ENCODE measurements at regions not wholly inside any gene's neighbourhood (a gene's known extent, or its start where the extent isn't known, plus 50 kb on each side); places are given as distances from the start of the nearest gene placed in this dataset.

- Histone ChIP-seq H3K36me3 (no peaks in the 10 kb centered on the region), H3K4me3 (no peak overlapping the region), H3K9me3 (no peaks in the 10 kb centered on the region), H3K27ac (no peak overlapping the region), H3K4me1 (replicated peaks) (no peaks in the 10 kb centered on the region), H3K27me3 (replicated peaks; ENCODE audit: insufficient read depth) (no peaks in the 10 kb centered on the region)
- DNase-seq (ENCODE audit: low spot score) = no peak
- whole genome bisulfite sequencing = 95% methylated on average over 2 of the region's 2 CpGs
- TF ChIP-seq CTCF (IDR thresholded peaks at IDR 0.05) = no peak
- no peak for TF ChIP-seq POLR2A (IDR thresholded peaks at IDR 0.05)
- TF ChIP-seq POLR2AphosphoS5 (IDR thresholded peaks at IDR 0.05) = no peak
- intact Hi-C loops (cut with DNase I) = no loop called here
Observed at GRCh38 chr3:65238652-65239051, 550.9 kb upstream of the ADAMTS9 start.

- WGBS = 67% methylated on average over 2 of the region's 2 CpGs
- Histone ChIP-seq H3K4me1 (replicated peaks) (no peaks in the 10 kb centered on the region), H3K4me3 (no peak overlapping the region), H3K36me3 (no peaks in the 10 kb centered on the region), H3K27ac (no peak overlapping the region), H3K27me3 (replicated peaks; ENCODE audit: insufficient read depth) (no peaks in the 10 kb centered on the region), H3K9me3 (no peaks in the 10 kb centered on the region)
- intact Hi-C loops (cut with DNase I) = no loop called here
- DNase-seq (ENCODE audit: low spot score) = no peak
- TF ChIP-seq POLR2A (IDR thresholded peaks at IDR 0.05) = no peak
- TF ChIP-seq CTCF (IDR thresholded peaks at IDR 0.05) = no peak
- no peak for TF ChIP-seq POLR2AphosphoS5 (IDR thresholded peaks at IDR 0.05)
Observed at GRCh38 chr3:65234499-65234898, 546.7 kb upstream of the ADAMTS9 start.

- H3K36me3 ChIP-seq = no peaks in the 10 kb centered on the region
- no peaks in the 10 kb centered on the region for H3K4me1 ChIP-seq (replicated peaks)
- no peaks in the 10 kb centered on the region for H3K9me3 ChIP-seq
- TF ChIP-seq POLR2AphosphoS5 (IDR thresholded peaks at IDR 0.05) (no peak), CTCF (IDR thresholded peaks at IDR 0.05) (no peak), POLR2A (IDR thresholded peaks at IDR 0.05) (no peak)
- DNase-seq (ENCODE audit: low spot score) = no peak
- H3K27ac ChIP-seq = no peak overlapping the region
- no peak overlapping the region for H3K4me3 ChIP-seq
- intact Hi-C loops (cut with DNase I) = no loop called here
- 81% methylated on average over 5 of the region's 5 CpGs for whole genome bisulfite sequencing
- no peaks in the 10 kb centered on the region for H3K27me3 ChIP-seq (replicated peaks; ENCODE audit: insufficient read depth)
Observed at GRCh38 chr3:65233561-65233960, 545.8 kb upstream of the ADAMTS9 start.

GRCh38 chr3:65231544-65231943 lies 543.7 kb upstream of the ADAMTS9 start:
- Histone ChIP-seq H3K27me3 (replicated peaks; ENCODE audit: insufficient read depth) (no peaks in the 10 kb centered on the region), H3K27ac (no peak overlapping the region), H3K4me1 (replicated peaks) (no peaks in the 10 kb centered on the region), H3K9me3 (no peaks in the 10 kb centered on the region), H3K36me3 (no peaks in the 10 kb centered on the region), H3K4me3 (no peak overlapping the region)
- no peak for DNase-seq (ENCODE audit: low spot score)
- 91% methylated on average over 4 of the region's 4 CpGs for WGBS
- TF ChIP-seq POLR2A (IDR thresholded peaks at IDR 0.05) (no peak), CTCF (IDR thresholded peaks at IDR 0.05) (no peak), POLR2AphosphoS5 (IDR thresholded peaks at IDR 0.05) (no peak)
- intact Hi-C loops (cut with DNase I) = no loop called here

- intact Hi-C loops (cut with DNase I) = no loop called here
- H3K27me3 ChIP-seq (replicated peaks; ENCODE audit: insufficient read depth) = no peaks in the 10 kb centered on the region
- H3K36me3 ChIP-seq = no peaks in the 10 kb centered on the region
- 70% methylated on average over 14 of the region's 14 CpGs for WGBS
- no peak overlapping the region for H3K27ac ChIP-seq
- no peak for DNase-seq (ENCODE audit: low spot score)
- H3K4me3 ChIP-seq = no peak overlapping the region
- no peaks in the 10 kb centered on the region for H3K4me1 ChIP-seq (replicated peaks)
- TF ChIP-seq POLR2AphosphoS5 (IDR thresholded peaks at IDR 0.05) = no peak
- H3K9me3 ChIP-seq = no peaks in the 10 kb centered on the region
Observed at GRCh38 chr3:65230261-65231139, 542.7 kb upstream of the ADAMTS9 start.
